Hepatocyte (in vitro differentiated cells): ENCODE measurements at regions not wholly inside any gene's neighbourhood (a gene's known extent, or its start where the extent isn't known, plus 50 kb on each side); places are given as distances from the start of the nearest gene placed in this dataset.

Experiments used
- DNase-seq: peaks from one replicate; pipeline ENCODE4 v3.0.0-alpha.2; 2016; ENCODE audit warnings: low spot score
- H2AFZ ChIP-seq: fragments of 200-600 bp; sonication (generic); 2 replicates; pipeline ENCODE4 v1.6.0; 2016; ENCODE audit warnings: antibody characterized with exemption, mild to moderate bottlenecking
- H3K27ac ChIP-seq: fragments of 200-600 bp; sonication (generic); 2 replicates; pipeline ENCODE4 v1.5.1; 2016; ENCODE audit warnings: mild to moderate bottlenecking
- H3K27me3 ChIP-seq: fragments of 200-600 bp; sonication (generic); 2 replicates; pipeline ENCODE4 v1.6.1; 2016
- H3K36me3 ChIP-seq: fragments of 200-600 bp; sonication (generic); replicated peaks from 2 replicates; pipeline ENCODE4 v1.5.1; 2016; ENCODE audit warnings: low read depth; ENCODE audit not compliant: insufficient read depth
- H3K4me1 ChIP-seq: fragments of 200-600 bp; sonication (generic); 2 replicates; pipeline ENCODE4 v1.5.1; 2016; ENCODE audit warnings: mild to moderate bottlenecking, moderate library complexity; ENCODE audit not compliant: insufficient read depth
- H3K4me2 ChIP-seq: fragments of 200-600 bp; sonication (generic); 2 replicates; pipeline ENCODE4 v1.6.0; 2016
- H3K4me3 ChIP-seq: fragments of 200-600 bp; sonication (generic); 2 replicates; pipeline ENCODE4 v1.5.1; 2016; ENCODE audit warnings: mild to moderate bottlenecking
- H3K79me2 ChIP-seq: fragments of 200-600 bp; sonication (generic); 2 replicates; pipeline ENCODE4 v1.6.0; 2017; ENCODE audit warnings: mild to moderate bottlenecking
- H3K9me2 ChIP-seq: fragments of 200-600 bp; sonication (generic); replicated peaks from 2 replicates; pipeline ENCODE4 v1.6.0; 2017; ENCODE audit warnings: mild to moderate bottlenecking; ENCODE audit not compliant: insufficient read depth
- H3K9me3 ChIP-seq: fragments of 200-600 bp; sonication (generic); 2 replicates; pipeline ENCODE4 v1.5.1; 2016; ENCODE audit warnings: low read depth, mild to moderate bottlenecking
- H4K20me1 ChIP-seq: fragments of 200-600 bp; sonication (generic); 2 replicates; pipeline ENCODE4 v1.6.0; 2016; ENCODE audit warnings: mild to moderate bottlenecking; ENCODE audit not compliant: insufficient read depth, poor library complexity, severe bottlenecking
- EZH2 ChIP-seq: fragments of 200-600 bp; sonication (generic); IDR thresholded peaks from 2 replicates; pipeline ENCODE4 v1.6.1; 2016; ENCODE audit warnings: antibody characterized with exemption, mild to moderate bottlenecking, borderline replicate concordance
- EZH2phosphoT487 ChIP-seq: fragments of 200-600 bp; sonication (generic); IDR thresholded peaks from one replicate; pipeline ENCODE4 v1.6.1; 2018; ENCODE audit warnings: antibody characterized with exemption, mild to moderate bottlenecking, low read depth, moderate library complexity; ENCODE audit not compliant: unreplicated experiment, severe bottlenecking
- WGBS: methylation state at CpG from one replicate; pipeline ENCODE4 v1.1.6; 2016; ENCODE audit warnings: low lambda C conversion rate; ENCODE audit errors: missing lambda C conversion rate; 5-methylcytosine and 5-hydroxymethylcytosine counted together
- TF ChIP-seq, protein P1 (sequence below): fragments of 200-600 bp; sonication (generic); IDR thresholded peaks from 2 replicates; pipeline ENCODE4 v1.5.1; 2016; ENCODE audit warnings: antibody characterized with exemption, mild to moderate bottlenecking; ENCODE audit not compliant: poor library complexity

DNA sequence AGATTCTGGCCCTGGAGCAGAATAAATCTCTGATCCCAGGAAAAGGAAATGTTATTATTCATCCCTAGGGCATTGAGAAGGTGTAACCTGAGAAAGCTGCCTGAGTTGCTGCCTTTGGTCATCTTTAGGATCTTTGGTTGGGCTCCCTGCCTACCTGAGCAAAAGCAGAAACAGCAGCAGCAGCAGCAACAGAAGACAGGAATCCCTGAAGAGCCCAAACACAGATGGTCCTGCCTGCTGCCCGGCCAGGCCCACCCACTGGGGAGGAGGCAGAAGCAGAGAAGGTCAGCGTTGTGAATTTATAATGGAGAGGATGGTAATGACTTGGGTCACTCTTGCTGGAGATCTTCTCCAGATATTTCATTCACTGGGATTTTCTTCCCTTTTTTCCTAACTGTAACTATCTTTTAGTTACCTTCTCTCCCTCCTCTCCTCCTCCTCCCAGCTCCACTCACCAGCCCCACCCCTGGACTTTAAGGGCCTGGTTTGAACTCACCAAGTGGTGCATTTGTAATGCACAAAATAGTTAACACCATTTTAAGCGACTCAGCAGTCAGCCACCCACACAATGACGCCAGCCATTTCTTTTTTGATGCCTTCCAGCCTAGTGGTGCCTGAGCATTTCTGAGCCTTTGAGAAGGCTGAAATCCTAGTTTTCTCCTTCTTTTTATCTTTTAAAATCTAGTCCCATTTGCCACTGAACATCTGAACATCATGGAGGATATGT is 91.7 kb downstream of the HSPH1 start:
- H3K9me3 ChIP-seq = no peaks in the 10 kb centered on the region
- no peaks in the 10 kb centered on the region for H4K20me1 ChIP-seq
- no peak overlapping the region for H3K4me3 ChIP-seq
- H2AFZ ChIP-seq = no peak overlapping the region
- no peak overlapping the region for H3K4me2 ChIP-seq
- H3K4me1 ChIP-seq = no peaks in the 10 kb centered on the region
- H3K36me3 ChIP-seq = no peaks in the 10 kb centered on the region
- H3K79me2 ChIP-seq = no peaks in the 10 kb centered on the region
- no peaks in the 10 kb centered on the region for H3K9me2 ChIP-seq
- TF ChIP-seq EZH2 (no peak), EZH2phosphoT487 (no peak)
- TF ChIP-seq, protein P1, sequence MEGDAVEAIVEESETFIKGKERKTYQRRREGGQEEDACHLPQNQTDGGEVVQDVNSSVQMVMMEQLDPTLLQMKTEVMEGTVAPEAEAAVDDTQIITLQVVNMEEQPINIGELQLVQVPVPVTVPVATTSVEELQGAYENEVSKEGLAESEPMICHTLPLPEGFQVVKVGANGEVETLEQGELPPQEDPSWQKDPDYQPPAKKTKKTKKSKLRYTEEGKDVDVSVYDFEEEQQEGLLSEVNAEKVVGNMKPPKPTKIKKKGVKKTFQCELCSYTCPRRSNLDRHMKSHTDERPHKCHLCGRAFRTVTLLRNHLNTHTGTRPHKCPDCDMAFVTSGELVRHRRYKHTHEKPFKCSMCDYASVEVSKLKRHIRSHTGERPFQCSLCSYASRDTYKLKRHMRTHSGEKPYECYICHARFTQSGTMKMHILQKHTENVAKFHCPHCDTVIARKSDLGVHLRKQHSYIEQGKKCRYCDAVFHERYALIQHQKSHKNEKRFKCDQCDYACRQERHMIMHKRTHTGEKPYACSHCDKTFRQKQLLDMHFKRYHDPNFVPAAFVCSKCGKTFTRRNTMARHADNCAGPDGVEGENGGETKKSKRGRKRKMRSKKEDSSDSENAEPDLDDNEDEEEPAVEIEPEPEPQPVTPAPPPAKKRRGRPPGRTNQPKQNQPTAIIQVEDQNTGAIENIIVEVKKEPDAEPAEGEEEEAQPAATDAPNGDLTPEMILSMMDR = no peak
- no peak for DNase-seq
- no peaks in the 10 kb centered on the region for H3K27me3 ChIP-seq
- WGBS = 65% methylated on average over 4 of the region's 4 CpGs
- no peak overlapping the region for H3K27ac ChIP-seq

DNA sequence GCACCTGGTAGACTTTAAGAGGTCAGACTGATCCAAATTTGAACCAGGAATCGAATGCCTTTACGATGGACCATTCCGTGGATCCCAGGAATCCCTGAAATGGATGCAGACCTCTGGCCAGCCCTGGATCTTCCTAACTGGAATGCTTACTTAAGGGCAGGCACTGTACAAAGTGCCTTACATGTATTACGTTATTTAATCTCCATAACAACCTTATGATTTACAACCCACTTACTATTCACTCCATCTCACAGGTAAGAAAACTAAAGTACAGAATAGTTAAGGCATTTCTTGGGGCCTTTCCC is 93.6 kb downstream of the HSPH1 start:
- Histone ChIP-seq H3K4me2 (no peak overlapping the region), H2AFZ (no peak overlapping the region), H3K27me3 (no peaks in the 10 kb centered on the region), H3K79me2 (no peaks in the 10 kb centered on the region), H3K27ac (no peak overlapping the region), H3K36me3 (no peaks in the 10 kb centered on the region), H3K9me2 (no peaks in the 10 kb centered on the region), H4K20me1 (no peaks in the 10 kb centered on the region), H3K4me3 (no peak overlapping the region), H3K4me1 (no peaks in the 10 kb centered on the region), H3K9me3 (no peaks in the 10 kb centered on the region)
- TF ChIP-seq, protein P1 = no peak
- TF ChIP-seq EZH2phosphoT487 = no peak
- no peak for TF ChIP-seq EZH2
- 84% methylated on average over 4 of the region's 4 CpGs for WGBS
- DNase-seq = no peak

DNA sequence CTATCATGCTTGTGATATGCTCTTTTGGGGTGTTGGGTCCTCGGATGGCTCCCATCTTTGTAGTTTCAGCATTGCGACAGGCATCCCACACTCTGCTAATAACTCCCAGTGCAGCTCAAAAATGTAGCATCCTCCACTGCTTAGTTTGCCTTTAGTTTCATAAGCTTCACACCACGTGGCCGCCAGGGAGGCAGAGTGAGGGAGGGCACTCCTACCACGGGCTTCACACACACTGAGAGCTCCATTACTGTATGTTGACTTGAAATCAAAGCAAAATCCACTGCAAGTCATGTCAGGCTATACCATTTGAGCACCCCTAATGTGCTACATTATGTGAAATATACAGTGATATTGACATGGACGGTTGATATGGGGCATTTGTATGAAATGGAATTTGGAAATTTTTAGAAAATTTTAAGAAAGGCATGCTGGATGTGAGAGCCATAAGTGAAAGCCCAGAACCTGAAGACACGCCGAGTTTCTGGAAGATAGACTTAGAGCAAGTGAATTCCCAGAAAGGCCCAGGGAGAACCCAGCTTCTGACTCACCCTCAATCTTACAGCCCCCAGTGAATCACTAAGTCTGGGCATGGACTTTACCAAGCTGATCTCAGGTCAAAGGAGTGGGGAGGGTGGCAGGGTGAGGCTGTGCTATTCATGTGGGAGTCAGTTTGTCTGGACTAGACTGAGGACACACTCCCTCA is 94.1 kb downstream of the HSPH1 start:
- H3K27ac ChIP-seq = no peak overlapping the region
- no peak overlapping the region for H3K4me2 ChIP-seq
- no peaks in the 10 kb centered on the region for H3K9me2 ChIP-seq
- no peak for DNase-seq
- no peaks in the 10 kb centered on the region for H3K9me3 ChIP-seq
- no peak overlapping the region for H3K4me3 ChIP-seq
- no peaks in the 10 kb centered on the region for H3K79me2 ChIP-seq
- H4K20me1 ChIP-seq = no peaks in the 10 kb centered on the region
- no peaks in the 10 kb centered on the region for H3K36me3 ChIP-seq
- WGBS = 87% methylated on average over 8 of the region's 8 CpGs
- H2AFZ ChIP-seq = no peak overlapping the region
- H3K4me1 ChIP-seq = no peaks in the 10 kb centered on the region
- H3K27me3 ChIP-seq = no peaks in the 10 kb centered on the region
- TF ChIP-seq, protein P1 = no peak
- TF ChIP-seq EZH2phosphoT487 (no peak), EZH2 (no peak)
